ENCODE measurements at regions not wholly inside any gene's neighbourhood (a gene's known extent, or its start where the extent isn't known, plus 50 kb on each side); places are given as distances from the start of the nearest gene placed in this dataset.
"Not testable (repeated sequence)": the region's sequence is repeated elsewhere in the genome, so short reads cannot be mapped to it uniquely, and the experiment has no call there.

DNA sequence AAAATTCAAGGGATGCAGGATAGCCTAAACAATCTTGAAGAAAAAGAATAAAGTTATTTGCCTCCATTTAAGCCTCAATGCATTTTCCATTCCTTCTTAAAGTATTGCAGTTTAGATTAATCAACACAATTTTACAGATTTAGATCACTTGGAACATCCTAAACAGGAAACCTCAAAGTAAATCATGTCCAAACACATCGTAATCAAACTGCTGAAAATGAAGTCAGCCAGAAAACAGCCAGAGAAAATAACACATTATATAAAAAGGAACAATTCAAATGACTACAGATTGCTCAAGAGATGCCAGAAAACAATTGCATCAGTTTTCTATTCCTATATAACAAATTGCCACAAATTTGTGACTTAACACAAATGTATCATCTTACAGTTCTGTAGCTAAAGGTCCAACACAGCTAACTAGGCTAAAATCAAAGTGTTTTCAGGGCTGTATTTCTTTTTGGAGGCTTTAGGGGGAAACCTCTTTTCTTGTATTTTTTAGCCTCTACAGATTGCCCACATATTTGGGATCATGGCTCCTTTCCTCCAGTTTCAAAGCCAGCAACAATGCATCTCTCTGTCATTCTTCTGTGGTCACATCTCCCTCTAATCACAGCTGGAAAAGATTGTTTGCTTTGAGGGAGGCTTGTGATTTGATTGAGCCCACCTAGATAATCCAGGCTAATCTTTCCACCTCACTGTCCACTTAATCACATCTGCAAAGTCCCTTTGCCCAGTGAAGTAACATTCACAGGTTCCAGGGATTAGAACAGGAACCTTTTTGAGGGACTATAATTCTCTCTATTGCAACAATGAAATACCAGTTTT, 543.3 kb upstream of the UBE2E2 start:
- ATAC-seq (ENCODE audit: poor library complexity) (no peak), DNase-seq (no peak)
- intact Hi-C loops (cut with DNase I): no loop called here

DNA sequence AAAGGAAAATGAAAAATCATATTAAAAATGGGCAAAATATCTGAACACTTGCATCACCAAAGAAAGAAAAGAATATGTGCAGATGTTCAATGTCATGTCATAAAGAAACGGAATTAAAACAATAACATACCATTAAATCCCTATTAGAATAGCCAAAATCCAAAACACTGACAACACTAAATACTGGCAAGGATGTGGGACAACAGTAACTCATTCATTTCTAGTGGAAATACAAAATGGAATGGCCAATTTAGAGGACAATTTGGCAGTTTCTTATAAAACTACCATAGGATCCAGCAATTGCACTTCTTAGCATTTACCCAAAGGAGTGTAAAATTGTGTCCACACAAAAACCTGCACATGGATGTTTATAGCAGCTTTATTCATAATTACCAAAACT, 542.5 kb upstream of the UBE2E2 start:
- no peak for ATAC-seq (ENCODE audit: poor library complexity)
- no peak for DNase-seq
- intact Hi-C loops (cut with DNase I): no loop called here

DNA sequence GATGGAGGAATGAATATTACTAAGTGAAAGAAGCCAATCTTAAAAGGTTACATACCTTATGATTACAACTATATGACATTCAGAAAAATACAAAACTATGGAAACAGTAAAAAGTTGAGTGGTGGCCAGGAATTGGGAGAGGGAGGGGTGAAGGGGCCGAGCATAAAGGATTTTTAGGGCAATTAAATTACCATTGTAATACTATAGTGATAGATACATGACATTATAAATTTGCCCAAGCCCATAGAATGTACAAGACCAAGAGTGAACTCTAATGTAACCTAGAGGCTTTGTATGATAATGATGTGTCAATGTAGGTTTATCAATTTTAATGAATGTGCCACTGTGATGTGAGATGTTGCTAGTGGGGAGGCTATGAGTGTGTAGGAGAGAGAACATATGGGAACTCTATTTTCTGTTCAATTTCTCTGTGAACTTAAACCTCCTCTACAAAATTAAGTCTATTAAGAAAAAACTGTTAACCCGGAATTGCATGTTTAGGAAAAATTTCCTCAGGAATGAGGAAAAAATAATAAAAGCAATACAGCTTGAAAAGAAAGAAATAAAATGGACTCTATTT, 541.9 kb upstream of the UBE2E2 start:
- no peak for ATAC-seq (ENCODE audit: poor library complexity)
- no peak for DNase-seq
- intact Hi-C loops (cut with DNase I): no loop called here

DNA sequence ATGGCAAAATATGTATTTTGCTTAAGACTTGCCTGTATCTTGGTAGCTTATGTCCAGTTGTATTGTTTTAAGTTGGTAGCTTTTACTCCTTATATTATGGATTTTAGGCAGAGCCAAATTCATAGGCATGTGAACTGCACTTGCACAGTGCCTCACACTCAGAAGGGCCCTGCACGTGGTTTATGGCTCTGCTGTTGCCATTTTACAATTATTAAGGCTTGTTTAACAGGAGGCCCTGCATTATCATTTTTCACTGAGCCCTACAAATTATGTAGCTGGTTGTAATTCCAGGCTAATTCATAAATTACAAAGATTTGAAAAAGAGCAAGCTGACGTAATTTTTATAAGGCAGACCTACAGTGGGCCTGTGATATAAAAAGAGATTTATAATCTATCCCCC, 537.6 kb upstream of the UBE2E2 start:
- intact Hi-C loops (cut with DNase I): no loop called here
- DNase-seq (no peak), ATAC-seq (ENCODE audit: poor library complexity) (no peak)

DNA sequence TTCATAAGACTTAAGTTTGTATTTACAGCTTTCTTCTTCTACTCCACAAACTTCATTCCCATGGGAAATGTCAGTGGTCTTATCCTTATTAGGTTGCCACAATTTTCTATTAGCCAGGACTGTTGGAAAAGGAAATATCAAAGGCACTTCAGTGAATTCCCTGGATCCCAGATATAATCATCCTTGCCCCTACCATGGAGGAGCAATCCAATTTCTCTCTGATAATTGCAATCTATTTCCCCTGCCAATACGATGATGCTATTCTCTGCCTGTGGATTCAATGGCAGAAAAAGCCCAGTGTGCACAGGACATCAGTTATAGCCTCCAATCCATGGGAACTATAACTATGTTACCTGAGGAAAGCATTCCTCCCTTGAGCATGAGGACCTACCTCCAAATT, 536.4 kb upstream of the UBE2E2 start:
- DNase-seq (no peak), ATAC-seq (ENCODE audit: poor library complexity) (no peak)
- intact Hi-C loops (cut with DNase I): no loop called here

DNA sequence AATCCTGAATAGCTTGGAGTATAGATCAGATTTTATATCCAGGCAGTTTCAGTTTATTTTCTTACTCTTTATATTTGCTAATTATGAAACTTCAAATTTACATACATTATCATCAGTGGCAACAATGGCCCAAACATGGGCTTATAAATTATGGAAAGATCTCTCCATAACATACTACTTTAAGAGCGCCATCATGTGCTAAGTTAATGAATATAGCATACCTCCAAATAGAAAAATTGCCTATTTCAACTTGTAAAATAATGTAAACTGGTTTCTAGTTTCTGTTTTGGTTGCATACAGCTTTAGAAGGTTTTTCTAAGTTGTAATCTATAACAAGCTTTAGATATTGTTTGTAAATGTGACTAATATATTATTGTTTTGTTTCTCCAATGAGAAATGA, 531.3 kb upstream of the UBE2E2 start:
- intact Hi-C loops (cut with DNase I): no loop called here
- ATAC-seq (ENCODE audit: poor library complexity): no peak

DNA sequence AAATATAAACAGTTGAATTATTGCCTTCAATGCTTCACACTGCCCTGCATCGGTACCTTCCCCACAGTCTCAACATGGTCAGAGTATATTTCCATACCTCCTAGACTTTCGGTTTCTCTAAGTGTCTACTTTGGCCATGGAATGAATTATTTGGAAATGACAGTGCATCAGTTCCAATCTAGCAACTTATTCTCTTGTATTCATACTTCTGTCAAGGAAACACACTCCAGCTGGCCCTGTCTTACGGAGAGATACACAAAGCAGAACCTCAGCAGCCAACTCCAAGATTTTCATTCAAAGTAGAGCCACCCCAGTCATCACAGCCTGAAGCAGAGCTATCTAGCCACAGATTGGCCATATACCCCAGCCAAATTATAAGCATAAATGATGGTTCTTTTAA, 518.4 kb upstream of the UBE2E2 start:
- intact Hi-C loops (cut with DNase I): no loop called here
- ATAC-seq (ENCODE audit: poor library complexity): no peak
- DNase-seq: no peak

More for the DNA sequence above, 531.3 kb upstream of the UBE2E2 start:
- no peak for DNase-seq

DNA sequence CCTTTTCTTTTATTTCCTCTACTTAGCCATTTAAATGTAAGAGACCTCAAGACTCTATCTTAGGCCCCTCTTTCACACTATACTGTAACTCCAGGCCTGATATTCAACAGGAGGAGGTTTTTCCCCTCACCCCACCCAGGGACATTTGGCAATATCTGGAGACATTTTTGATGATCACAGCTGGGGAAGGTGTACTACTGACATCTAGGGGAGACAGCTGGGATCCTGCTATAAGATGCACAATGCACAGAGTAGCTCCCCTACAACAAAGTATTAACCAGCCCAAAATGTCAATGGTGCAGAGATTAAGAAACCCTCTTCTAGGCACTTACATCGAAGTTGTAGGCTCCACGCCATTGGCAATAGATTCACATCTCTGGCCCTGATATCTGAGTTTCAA, 517.5 kb upstream of the UBE2E2 start:
- DNase-seq: no peak
- ATAC-seq (ENCODE audit: poor library complexity): no peak
- intact Hi-C loops (cut with DNase I): no loop called here

DNA sequence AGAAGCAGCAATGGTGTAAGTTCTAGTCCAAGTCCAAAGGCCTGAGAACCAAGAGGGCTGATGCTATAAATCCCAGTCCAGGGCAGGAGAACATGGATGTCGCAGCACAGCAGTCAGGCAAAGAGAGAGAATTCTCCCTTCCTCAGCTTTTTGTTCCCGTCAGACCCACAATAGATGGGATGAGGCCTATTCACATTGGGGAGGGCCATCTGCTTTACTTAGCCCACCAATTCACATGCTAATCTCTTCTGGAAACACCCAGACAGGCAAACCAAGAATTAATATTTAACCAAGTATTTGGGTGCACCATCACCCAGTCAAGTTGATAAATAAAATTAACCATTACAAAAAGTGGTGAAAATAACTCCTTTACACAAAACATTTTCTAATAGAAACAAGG, 511.7 kb upstream of the UBE2E2 start:
- intact Hi-C loops (cut with DNase I): no loop called here
- no peak for ATAC-seq (ENCODE audit: poor library complexity)
- DNase-seq: no peak

DNA sequence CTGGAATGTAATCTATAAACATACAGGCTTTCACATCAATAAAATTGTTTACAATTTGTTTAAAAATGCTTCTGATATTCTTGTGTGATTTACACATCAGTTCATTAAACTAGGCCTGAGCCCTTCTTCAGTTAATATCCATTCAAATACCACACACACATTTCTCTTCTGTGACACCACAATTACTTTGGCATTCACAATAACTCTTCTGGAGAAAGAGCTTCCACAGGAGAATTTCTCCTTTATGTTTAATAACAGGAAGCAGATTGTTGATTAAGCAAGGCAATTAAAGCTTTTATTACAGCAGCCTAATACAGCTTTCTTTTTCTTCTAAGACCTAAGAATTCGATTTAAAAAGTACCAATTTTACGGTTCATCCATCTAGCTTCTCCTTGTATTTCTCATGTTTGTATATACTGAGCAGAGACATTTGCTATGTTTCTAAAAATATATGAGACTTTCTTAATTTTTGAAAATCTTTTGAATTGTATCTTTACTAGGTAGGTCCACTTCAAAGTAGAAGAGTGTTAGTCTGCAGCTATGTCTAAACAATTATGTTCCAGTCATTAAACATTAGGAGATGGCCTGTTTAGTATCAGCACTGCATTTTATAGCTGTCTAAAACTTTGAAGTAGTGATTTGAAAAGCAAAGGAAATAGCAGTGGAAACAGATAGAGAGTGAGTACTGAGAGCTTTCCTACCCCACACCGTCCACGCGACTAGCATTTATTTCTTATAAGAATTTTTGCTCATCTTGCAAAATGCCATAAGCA, 511.1 kb upstream of the UBE2E2 start:
- ATAC-seq (ENCODE audit: poor library complexity) (no peak), DNase-seq (no peak)
- intact Hi-C loops (cut with DNase I): no loop called here

DNA sequence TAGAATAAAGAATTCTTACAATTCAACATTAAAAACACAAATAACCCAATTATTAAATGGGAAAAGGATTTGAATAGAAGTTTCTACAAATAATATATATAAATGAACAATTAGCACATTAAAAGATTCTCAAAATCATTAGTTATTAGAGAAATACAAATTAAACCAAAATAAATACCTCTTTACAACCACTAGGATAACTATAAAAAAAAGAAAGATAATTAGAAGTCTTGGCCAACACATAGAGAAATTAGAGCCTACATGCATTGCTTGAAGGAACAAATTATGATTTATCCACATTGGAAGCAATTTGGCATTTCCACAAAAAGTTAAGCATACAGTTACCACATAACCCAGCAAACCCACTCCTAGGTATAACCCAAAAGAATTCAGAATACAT, 502.3 kb upstream of the UBE2E2 start:
- ATAC-seq (ENCODE audit: poor library complexity) (no peak), DNase-seq (no peak)
- intact Hi-C loops (cut with DNase I): no loop called here

DNA sequence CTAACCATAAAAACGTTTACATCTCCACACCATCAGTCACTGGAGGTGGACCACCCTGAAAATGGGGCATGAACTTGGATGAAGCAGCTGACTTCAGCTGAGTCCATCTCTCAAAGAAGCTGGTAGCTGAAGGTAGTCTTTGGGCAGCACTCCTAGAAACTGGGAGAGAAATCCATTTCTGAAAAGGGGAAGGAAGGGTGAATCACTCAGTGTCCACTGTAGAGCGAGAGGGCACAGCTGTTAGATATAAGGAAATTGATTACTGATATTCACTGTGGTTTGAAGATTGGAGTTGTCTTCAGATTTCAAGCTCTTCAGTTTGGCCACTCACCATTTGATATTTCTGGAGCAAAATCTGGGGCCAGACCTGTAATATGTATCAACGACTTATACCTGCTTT, 499.0 kb upstream of the UBE2E2 start:
- DNase-seq: no peak
- intact Hi-C loops (cut with DNase I): no loop called here
- no peak for ATAC-seq (ENCODE audit: poor library complexity)

DNA sequence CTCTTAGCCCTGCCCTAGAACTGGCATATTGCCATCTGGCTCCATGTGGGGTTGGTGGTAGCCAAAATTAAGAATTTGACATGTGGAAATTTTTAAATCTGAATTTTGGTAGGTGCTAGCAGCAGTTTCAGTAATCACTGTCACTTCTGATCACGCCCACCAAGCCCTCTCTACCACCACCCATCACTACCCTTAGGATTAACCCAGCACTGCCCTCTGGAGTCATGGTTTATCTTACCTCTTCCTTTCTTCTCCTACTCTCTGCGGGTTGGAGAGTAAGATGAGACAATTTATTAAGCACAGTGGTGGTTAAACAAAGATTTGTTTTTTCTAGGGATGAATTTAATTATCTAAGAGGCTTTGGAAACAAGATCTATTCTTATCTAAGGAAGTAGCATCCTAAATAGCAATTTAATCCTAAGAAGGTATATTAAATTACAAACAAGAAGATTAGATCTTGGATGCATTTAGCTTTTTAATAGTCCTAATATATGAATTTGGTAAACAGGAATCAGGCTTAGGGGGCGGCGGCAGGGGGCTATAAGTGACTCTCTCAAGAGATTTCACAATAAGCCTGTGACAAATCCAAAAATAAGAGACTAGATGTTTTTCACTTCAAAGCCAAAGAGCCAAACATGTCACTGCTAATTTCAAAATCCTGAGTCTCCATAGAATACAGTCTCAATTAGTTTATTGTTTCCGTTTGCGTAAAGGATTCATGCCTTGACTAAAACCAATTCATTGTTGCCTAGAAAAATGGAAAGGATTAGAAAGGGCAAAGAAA, 498.4 kb upstream of the UBE2E2 start:
- ATAC-seq (ENCODE audit: poor library complexity): no peak
- no peak for DNase-seq
- intact Hi-C loops (cut with DNase I): no loop called here

DNA sequence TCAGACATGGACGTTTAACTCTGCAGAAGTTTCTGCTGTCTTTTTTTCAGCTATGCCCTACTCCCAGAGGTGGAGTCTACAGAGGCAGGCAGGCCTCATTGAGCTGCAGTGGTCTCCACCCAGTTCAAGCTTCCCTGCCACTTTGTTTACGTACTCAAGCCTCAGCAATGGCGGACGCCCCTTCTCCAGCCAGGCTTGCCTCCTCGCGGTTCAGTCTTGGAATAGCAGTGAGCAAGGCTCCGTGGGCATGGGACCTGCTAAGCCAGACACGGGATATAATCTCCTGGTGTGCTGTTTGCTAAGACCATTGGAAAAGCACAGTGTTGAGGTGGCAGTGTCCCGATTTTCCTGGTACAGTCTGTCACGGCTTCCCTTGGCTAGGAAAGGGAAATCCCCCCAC, 496.2 kb upstream of the UBE2E2 start:
- DNase-seq; intact Hi-C loops (cut with DNase I); ATAC-seq (ENCODE audit: poor library complexity): not testable (repeated sequence)

DNA sequence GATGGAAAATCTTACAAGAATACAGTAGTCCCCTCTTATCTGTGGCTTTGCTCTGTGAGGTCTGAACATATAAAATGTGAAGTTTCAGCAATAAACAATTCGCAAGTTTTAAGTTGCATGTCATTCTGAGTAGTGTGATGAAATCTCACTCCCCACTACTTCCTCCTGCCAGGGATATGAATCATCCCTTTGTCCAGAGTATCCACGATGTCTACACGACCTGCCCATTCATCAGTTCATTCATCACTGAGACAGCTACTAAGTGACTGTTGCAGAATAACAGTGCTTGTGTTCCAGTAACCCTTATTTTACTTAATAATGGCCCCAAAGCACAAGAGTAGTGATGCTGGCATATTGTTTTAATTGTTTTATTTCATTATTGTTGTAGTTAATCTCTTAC, 489.2 kb upstream of the UBE2E2 start:
- ATAC-seq (ENCODE audit: poor library complexity): no peak
- intact Hi-C loops (cut with DNase I): no loop called here
- no peak for DNase-seq

DNA sequence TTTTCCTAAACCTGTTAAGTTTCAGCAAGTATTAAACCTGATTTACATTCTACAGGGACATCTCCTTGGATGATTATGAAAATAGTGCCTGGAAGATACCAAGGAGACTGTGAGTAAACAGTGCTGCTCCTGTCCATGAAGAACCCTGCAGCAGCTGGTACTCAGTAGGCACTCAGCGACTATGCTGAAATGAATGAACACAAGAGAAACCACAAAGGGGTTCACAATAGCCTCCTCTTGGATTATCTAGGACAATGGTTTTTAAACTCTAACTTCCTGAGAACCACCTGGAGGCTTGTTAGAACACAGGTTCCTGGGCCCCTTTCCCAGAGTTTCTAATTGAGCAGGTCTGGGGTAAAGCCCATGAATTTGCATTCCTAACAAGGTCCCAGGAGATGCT, 488.4 kb upstream of the UBE2E2 start:
- ATAC-seq (ENCODE audit: poor library complexity): no peak
- intact Hi-C loops (cut with DNase I): no loop called here
- no peak for DNase-seq

DNA sequence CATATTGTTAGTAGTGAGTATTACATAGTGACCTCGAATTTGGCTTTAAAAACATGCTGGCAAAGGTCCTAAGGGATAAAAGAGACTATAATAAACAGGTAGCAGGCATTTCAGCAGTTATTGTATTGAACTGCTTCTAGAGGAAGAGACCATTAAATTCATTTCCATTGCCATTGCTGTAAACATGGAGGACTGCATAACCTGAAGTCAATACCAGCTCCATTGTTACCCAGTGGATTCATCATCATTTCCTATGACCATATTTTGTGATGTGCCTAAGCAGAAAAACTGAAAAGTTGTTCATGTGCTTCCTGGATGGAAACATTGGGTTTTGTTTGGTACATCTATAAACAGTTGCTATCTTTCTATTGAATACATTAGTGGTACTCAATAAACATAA, 482.5 kb upstream of the UBE2E2 start:
- intact Hi-C loops (cut with DNase I): no loop called here
- ATAC-seq (ENCODE audit: poor library complexity): no peak
- no peak for DNase-seq

DNA sequence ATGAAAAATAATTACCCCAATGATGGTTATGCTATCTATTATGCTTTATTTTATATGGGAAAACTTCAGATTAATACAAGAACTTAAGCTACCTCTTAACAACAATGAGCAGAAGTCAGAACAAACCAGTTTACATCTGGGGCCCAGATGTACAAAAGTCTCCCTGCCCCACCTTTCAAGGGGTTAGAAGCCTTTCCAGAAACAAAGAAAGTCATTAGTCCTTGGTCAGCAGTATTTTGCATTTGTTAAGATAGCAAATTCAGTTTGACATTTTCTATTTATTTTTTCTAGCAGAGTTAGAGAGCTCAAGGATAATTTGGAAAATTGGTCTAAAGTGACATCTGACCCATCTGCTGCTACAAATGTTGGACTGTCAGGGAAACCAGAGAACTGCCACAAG, 478.7 kb upstream of the UBE2E2 start:
- intact Hi-C loops (cut with DNase I): no loop called here
- ATAC-seq (ENCODE audit: poor library complexity) (no peak), DNase-seq (no peak)

DNA sequence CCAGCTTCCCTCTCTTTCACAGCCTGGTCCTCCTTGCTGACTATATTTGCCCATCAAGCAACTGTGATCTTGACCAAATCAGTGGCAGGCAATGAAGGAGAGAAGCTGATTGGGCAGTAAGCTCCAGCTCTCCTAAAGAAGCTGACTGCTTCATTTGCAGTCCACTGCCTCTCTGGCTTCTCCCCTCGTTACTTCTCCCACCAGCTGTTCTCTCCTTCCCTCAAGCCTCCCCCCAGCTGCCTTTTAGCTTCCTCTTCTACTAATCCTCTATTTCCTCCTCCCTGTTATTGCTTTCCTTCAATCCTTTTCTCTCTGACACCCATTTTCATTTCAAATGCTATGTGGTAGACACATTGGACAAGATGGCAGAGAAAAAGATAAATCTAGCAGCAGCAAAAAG, 474.7 kb upstream of the UBE2E2 start:
- ATAC-seq (ENCODE audit: poor library complexity) (no peak), DNase-seq (no peak)
- intact Hi-C loops (cut with DNase I): no loop called here
